SK-N-SH (cell line): ENCODE measurements at regions not wholly inside any gene's neighbourhood (a gene's known extent, or its start where the extent isn't known, plus 50 kb on each side); places are given as distances from the start of the nearest gene placed in this dataset.

Experiments used
- CTCF ChIP-seq: fragments of 200-600 bp; sonication (generic); IDR thresholded peaks from 2 replicates; pipeline ENCODE4 v1.6.1; 2017; ENCODE audit warnings: antibody characterized with exemption, mild to moderate bottlenecking, moderate library complexity
- FOSL2 ChIP-seq: IDR thresholded peaks from 2 replicates; pipeline ENCODE4 v1.4.0; 2012; ENCODE audit warnings: low read depth, mild to moderate bottlenecking, moderate library complexity, borderline replicate concordance
- FOXM1 ChIP-seq: IDR thresholded peaks from 2 replicates; pipeline ENCODE4 v1.4.0; 2012; ENCODE audit warnings: low read depth, mild to moderate bottlenecking
- GABPA ChIP-seq: IDR thresholded peaks from 2 replicates; pipeline ENCODE4 v1.4.0; 2012; ENCODE audit warnings: low read depth, mild to moderate bottlenecking
- MXI1 ChIP-seq: IDR thresholded peaks from 2 replicates; pipeline ENCODE4 v1.6.1; 2012; ENCODE audit warnings: mild to moderate bottlenecking, low read depth, low read length, improper control_type of control experiment
- NFIC ChIP-seq: IDR thresholded peaks from 2 replicates; pipeline ENCODE4 v1.4.0; 2012; ENCODE audit warnings: borderline replicate concordance
- PBX3 ChIP-seq: IDR thresholded peaks from 2 replicates; pipeline ENCODE4; 2012
- POLR2AphosphoS5 ChIP-seq: IDR thresholded peaks from 2 replicates; pipeline ENCODE4 v1.6.1; 2012; ENCODE audit warnings: low read depth, low read length
- RCOR1 ChIP-seq: fragments of 150-350 bp; IDR thresholded peaks from 2 replicates; pipeline ENCODE4 v1.6.1; 2017; ENCODE audit warnings: antibody characterized with exemption, low read length
- REST ChIP-seq: IDR thresholded peaks from 2 replicates; pipeline ENCODE4 v1.6.1; 2012; ENCODE audit warnings: mild to moderate bottlenecking, low read depth, low read length, moderate library complexity
- RFX5 ChIP-seq: IDR thresholded peaks from 2 replicates; pipeline ENCODE4 v1.6.1; 2012; ENCODE audit warnings: mild to moderate bottlenecking, improper control_type of control experiment, low read length
- SMC3 ChIP-seq: IDR thresholded peaks from 2 replicates; pipeline ENCODE4 v1.6.1; 2012; ENCODE audit warnings: low read depth, low read length, improper control_type of control experiment
- TAF1 ChIP-seq: IDR thresholded peaks from 2 replicates; pipeline ENCODE4 v1.6.1; 2012; ENCODE audit warnings: low read depth, mild to moderate bottlenecking, low read length, moderate library complexity, borderline replicate concordance
- TCF12 ChIP-seq: IDR thresholded peaks from 2 replicates; pipeline ENCODE4 v1.4.0; 2012
- USF2 ChIP-seq: fragments of 150-350 bp; IDR thresholded peaks from 2 replicates; pipeline ENCODE4 v1.6.1; 2017; ENCODE audit warnings: antibody characterized with exemption, low read length, low read depth, borderline replicate concordance
- YY1 ChIP-seq: IDR thresholded peaks from 2 replicates; pipeline ENCODE4 v1.4.0; 2012; ENCODE audit warnings: low read depth, mild to moderate bottlenecking

GRCh38 chr9:29750062-29750461, 2176.8 kb upstream of the C9orf72 start (continued):
- TF ChIP-seq CTCF: no peak
- peak; percentile 64; the same call in 1 of the 2 replicates for TF ChIP-seq FOSL2
- peak; percentile 47; the same call in 1 of the 2 replicates for TF ChIP-seq POLR2AphosphoS5
- peak; percentile 70 for TF ChIP-seq PBX3
- no peak for TF ChIP-seq USF2
- no peak for TF ChIP-seq REST
- TF ChIP-seq GABPA: no peak
- TF ChIP-seq TCF12: peak; percentile 76
- TF ChIP-seq FOXM1: 0 out of 2 replicates have a peak, but pooled peaks have one; percentile 46
- TF ChIP-seq RCOR1: no peak
- 0 out of 2 replicates have a peak, but pooled peaks have one; percentile 57 for TF ChIP-seq NFIC
- no peak for TF ChIP-seq MXI1
- no peak for TF ChIP-seq YY1
- TF ChIP-seq TAF1: no peak
- TF ChIP-seq SMC3: no peak
- TF ChIP-seq RFX5: no peak
